Endodermal cell (in vitro differentiated cells): ENCODE measurements at regions not wholly inside any gene's neighbourhood (a gene's known extent, or its start where the extent isn't known, plus 50 kb on each side); places are given as distances from the start of the nearest gene placed in this dataset.
"Not testable (repeated sequence)": the region's sequence is repeated elsewhere in the genome, so short reads cannot be mapped to it uniquely, and the experiment has no call there.

Experiments
- DNase-seq: peaks from one replicate; pipeline ENCODE4 v3.0.0-alpha.2; 2017
- H3K27ac ChIP-seq: 2 replicates; pipeline ENCODE4 v1.5.1; 2013; ENCODE audit warnings: mild to moderate bottlenecking, low read depth, low read length, moderate library complexity
- H3K27me3 ChIP-seq: 2 replicates; pipeline ENCODE4 v1.6.1; 2013; ENCODE audit warnings: mild to moderate bottlenecking, low read length, moderate library complexity; ENCODE audit not compliant: insufficient read depth, control insufficient read depth, poor library complexity, severe bottlenecking
- H3K36me3 ChIP-seq: 2 replicates; pipeline ENCODE4 v1.7.0; 2013; ENCODE audit warnings: mild to moderate bottlenecking, low read length, moderate library complexity; ENCODE audit not compliant: control insufficient read depth, insufficient read depth
- H3K4me1 ChIP-seq: one replicate; pipeline ENCODE4 v1.7.0; 2013; ENCODE audit warnings: low read length; ENCODE audit not compliant: control insufficient read depth, insufficient read depth
- H3K4me3 ChIP-seq: 2 replicates; pipeline ENCODE4 v1.5.1; 2013; ENCODE audit warnings: mild to moderate bottlenecking, low read length, moderate library complexity
- H3K9ac ChIP-seq: 2 replicates; pipeline ENCODE4 v1.6.1; 2013; ENCODE audit warnings: mild to moderate bottlenecking, low read length, moderate library complexity; ENCODE audit not compliant: poor library complexity, severe bottlenecking; ENCODE audit errors: extremely low read depth
- H3K9me3 ChIP-seq: 2 replicates; pipeline ENCODE4 v1.6.1; 2013; ENCODE audit warnings: mild to moderate bottlenecking, low read length, moderate library complexity; ENCODE audit not compliant: control insufficient read depth
- H3K27ac Mint-ChIP-seq: 2 replicates; pipeline ENCODE4 v1.8.0; 2020; ENCODE audit warnings: mixed read lengths
- H3K27me3 Mint-ChIP-seq: 2 replicates; pipeline ENCODE4 v1.8.0; 2021; ENCODE audit warnings: mild to moderate bottlenecking, mixed read lengths; ENCODE audit not compliant: insufficient read depth
- H3K36me3 Mint-ChIP-seq: 2 replicates; pipeline ENCODE4 v1.8.0; 2020; ENCODE audit warnings: low read depth, mixed read lengths
- H3K4me1 Mint-ChIP-seq: 2 replicates; pipeline ENCODE4 v1.8.0; 2020; ENCODE audit warnings: mixed read lengths
- H3K4me3 Mint-ChIP-seq: 2 replicates; pipeline ENCODE4 v1.8.0; 2020; ENCODE audit warnings: mild to moderate bottlenecking, moderate library complexity, mixed read lengths
- H3K9me3 Mint-ChIP-seq: 2 replicates; pipeline ENCODE4 v1.8.0; 2020; ENCODE audit warnings: mild to moderate bottlenecking, mixed read lengths
- CTCF ChIP-seq: fragments of 200-600 bp; sonication (generic); conservative IDR thresholded peaks from 2 replicates; pipeline ENCODE4 v1.5.0; 2021; ENCODE audit warnings: antibody characterized with exemption, mild to moderate bottlenecking
- WGBS, 2 experiments: methylation state at CpG; one replicate each; pipeline versions ENCODE4 v1.1.5 to v1.1.7; 2013; ENCODE audit warnings: missing lambda C conversion rate in 2 of 2, mixed read lengths in 1 of 2; ENCODE audit not compliant: insufficient coverage in 1 of 2, insufficient read length in 1 of 2; 5-methylcytosine and 5-hydroxymethylcytosine counted together

GRCh38 chr13:67392014-67392413, 161.9 kb upstream of the PCDH9 start:
- Histone ChIP-seq H3K9me3 (no peaks in the 10 kb centered on the region), H3K36me3 (no peaks in the 10 kb centered on the region), H3K4me3 (no peak overlapping the region), H3K27me3 (no peaks in the 10 kb centered on the region), H3K27ac (no peak overlapping the region), H3K9ac (no peak overlapping the region), H3K4me1 (no peaks in the 10 kb centered on the region)
- Mint-ChIP-seq H3K36me3 (no peaks in the 10 kb centered on the region), H3K27ac (no peak overlapping the region), H3K9me3 (no peaks in the 10 kb centered on the region), H3K27me3 (no peaks in the 10 kb centered on the region), H3K4me1 (no peaks in the 10 kb centered on the region), H3K4me3 (no peak overlapping the region)
- TF ChIP-seq CTCF = no peak
- DNase-seq = no peak

GRCh38 chr13:67390462-67391086, 160.4 kb upstream of the PCDH9 start:
- 87 to 100% methylated on average over 1 of the region's 2 CpGs for WGBS, 2 experiments
- H3K36me3 ChIP-seq = no peaks in the 10 kb centered on the region
- H3K27me3 ChIP-seq = no peaks in the 10 kb centered on the region
- H3K9me3 Mint-ChIP-seq = no peaks in the 10 kb centered on the region
- H3K36me3 Mint-ChIP-seq = no peaks in the 10 kb centered on the region
- H3K27ac Mint-ChIP-seq = no peak overlapping the region
- H3K9me3 ChIP-seq = no peaks in the 10 kb centered on the region
- no peak overlapping the region for H3K27ac ChIP-seq
- no peak for TF ChIP-seq CTCF
- no peaks in the 10 kb centered on the region for H3K4me1 ChIP-seq
- no peak overlapping the region for H3K4me3 ChIP-seq
- no peaks in the 10 kb centered on the region for H3K27me3 Mint-ChIP-seq
- no peaks in the 10 kb centered on the region for H3K4me1 Mint-ChIP-seq
- H3K9ac ChIP-seq = no peak overlapping the region
- DNase-seq = no peak
- no peak overlapping the region for H3K4me3 Mint-ChIP-seq

GRCh38 chr13:67389171-67389570, 159.0 kb upstream of the PCDH9 start:
- Histone ChIP-seq H3K4me3 (no peak overlapping the region), H3K4me1 (no peaks in the 10 kb centered on the region), H3K9ac (no peak overlapping the region), H3K27me3 (no peaks in the 10 kb centered on the region), H3K36me3 (no peaks in the 10 kb centered on the region), H3K27ac (no peak overlapping the region), H3K9me3 (no peaks in the 10 kb centered on the region)
- no peak for DNase-seq
- Mint-ChIP-seq H3K4me1 (no peaks in the 10 kb centered on the region), H3K36me3 (no peaks in the 10 kb centered on the region), H3K4me3 (no peak overlapping the region), H3K27me3 (no peaks in the 10 kb centered on the region), H3K9me3 (no peaks in the 10 kb centered on the region), H3K27ac (no peak overlapping the region)
- WGBS, 2 experiments = 74% methylated on average over 3 of the region's 3 CpGs; no CpG with 5 or more reads in 1 of the 2 experiments
- TF ChIP-seq CTCF = no peak

- H3K4me3 Mint-ChIP-seq, H3K27ac Mint-ChIP-seq, H3K36me3 Mint-ChIP-seq, H3K4me3 ChIP-seq, H3K36me3 ChIP-seq, H3K27ac ChIP-seq, H3K9me3 Mint-ChIP-seq, H3K4me1 ChIP-seq, H3K27me3 ChIP-seq, H3K9me3 ChIP-seq, H3K9ac ChIP-seq, DNase-seq, H3K27me3 Mint-ChIP-seq: not testable (repeated sequence)
- H3K4me1 Mint-ChIP-seq = peaks cover 11% of the 10 kb centered on the region
- WGBS, 2 experiments = 84 to 87% methylated on average over 5 to 7 of the region's 7 CpGs
Observed at GRCh38 chr13:67383109-67383757, 153.1 kb upstream of the PCDH9 start.
